HepG2 (cell line): ENCODE measurements at regions not wholly inside any gene's neighbourhood (a gene's known extent, or its start where the extent isn't known, plus 50 kb on each side); places are given as distances from the start of the nearest gene placed in this dataset.

Experiments
- BHLHE40 ChIP-seq: IDR thresholded peaks from 2 replicates; pipeline ENCODE4 v1.6.1; 2011; ENCODE audit warnings: low read length, improper control_type of control experiment
- CBX2 ChIP-seq, 2 experiments: fragments of 200-600 bp in 1 of 2; sonication (generic); formaldehyde crosslinking in 1 of 2; IDR thresholded peaks; 2 replicates each; pipeline versions ENCODE4 v1.7.0 to v1.8.1; 2018 to 2022; ENCODE audit warnings: low read depth in 2 of 2, low read length in 1 of 2, mild to moderate bottlenecking in 1 of 2, missing genetic modification reagents in 1 of 2
- DR1 ChIP-seq: sonication (generic); formaldehyde crosslinking; IDR thresholded peaks from 2 replicates; pipeline ENCODE4 v1.8.0; 2021; ENCODE audit warnings: mild to moderate bottlenecking, missing genetic modification reagents, inconsistent platforms
- KDM2A ChIP-seq: sonication (generic); formaldehyde crosslinking; IDR thresholded peaks from 2 replicates; pipeline ENCODE4 v1.4.0; 2020; ENCODE audit warnings: low read depth, missing genetic modification reagents, borderline replicate concordance
- RXRA ChIP-seq: sonication (generic); formaldehyde crosslinking; IDR thresholded peaks from 2 replicates; pipeline ENCODE4 v1.5.1; 2020; ENCODE audit warnings: missing genetic modification reagents
- SAFB2 ChIP-seq: sonication (generic); formaldehyde crosslinking; IDR thresholded peaks from 2 replicates; pipeline ENCODE4 v1.5.1; 2020; ENCODE audit warnings: missing genetic modification reagents, low read depth, mild to moderate bottlenecking, borderline replicate concordance
- SOX5 ChIP-seq: IDR thresholded peaks from 2 replicates; pipeline ENCODE4 v1.6.1; 2016; ENCODE audit warnings: borderline replicate concordance
- STAT6 ChIP-seq: sonication (generic); formaldehyde crosslinking; IDR thresholded peaks from 2 replicates; pipeline ENCODE4 v1.4.0; 2020; ENCODE audit warnings: missing genetic modification reagents, mild to moderate bottlenecking, borderline replicate concordance
- TFE3 ChIP-seq: IDR thresholded peaks from 2 replicates; pipeline ENCODE4 v1.6.1; 2016
- TGIF2 ChIP-seq: IDR thresholded peaks from 2 replicates; pipeline ENCODE4 v1.6.1; 2016; ENCODE audit warnings: control low read depth, missing compliant biosample characterization
- ZBTB4 ChIP-seq: sonication (generic); formaldehyde crosslinking; IDR thresholded peaks from 2 replicates; pipeline ENCODE4 v1.4.0; 2020; ENCODE audit warnings: missing genetic modification reagents, mild to moderate bottlenecking, borderline replicate concordance
- ZBTB46 ChIP-seq: sonication (generic); formaldehyde crosslinking; IDR thresholded peaks from 2 replicates; pipeline ENCODE4 v1.4.0; 2020; ENCODE audit warnings: mild to moderate bottlenecking, missing genetic modification reagents, borderline replicate concordance
- ZNF274 ChIP-seq: sonication (generic); formaldehyde crosslinking; IDR thresholded peaks from 2 replicates; pipeline ENCODE4 v1.5.1; 2020; ENCODE audit warnings: mild to moderate bottlenecking, missing genetic modification reagents
- ZNF280B ChIP-seq: sonication (generic); formaldehyde crosslinking; IDR thresholded peaks from 2 replicates; pipeline ENCODE4 v1.5.0; 2020; ENCODE audit warnings: missing genetic modification reagents, mild to moderate bottlenecking, borderline replicate concordance
- ZNF451 ChIP-seq: sonication (generic); formaldehyde crosslinking; IDR thresholded peaks from 2 replicates; pipeline ENCODE4 v1.5.0; 2020; ENCODE audit warnings: mild to moderate bottlenecking, missing genetic modification reagents
- ZNF530 ChIP-seq: sonication (generic); formaldehyde crosslinking; IDR thresholded peaks from 2 replicates; pipeline ENCODE4 v1.5.0; 2020; ENCODE audit warnings: low read depth, mild to moderate bottlenecking, missing genetic modification reagents
- ZNF652 ChIP-seq: IDR thresholded peaks from 2 replicates; pipeline ENCODE4 v1.6.1; 2016; ENCODE audit warnings: low read depth, borderline replicate concordance

GRCh38 chr20:50321797-50322480 lies 131.3 kb downstream of the CEBPB start (continued):
- peak; percentile 23; the same call in 1 of the 2 replicates for TF ChIP-seq STAT6 (CRISPR knock-in tag)
- 0 out of 2 replicates have a peak, but pooled peaks have one; percentile 31 for TF ChIP-seq TGIF2 (CRISPR knock-in tag)
- no peak for TF ChIP-seq CBX2 (IDR thresholded peaks at IDR 0.05; ENCODE audit: low read depth, low read length)
- TF ChIP-seq CBX2 (CRISPR knock-in tag; IDR thresholded peaks at IDR 0.05; ENCODE audit: low read depth), result peak; percentile 14; the same call in 1 of the 2 replicates
- TF ChIP-seq ZBTB46 (CRISPR knock-in tag), result peak; percentile 83; the same call in 1 of the 2 replicates
- TF ChIP-seq KDM2A, result no peak; the same call in 1 of the 2 replicates
- peak; percentile 67; the same call in 1 of the 2 replicates for TF ChIP-seq ZNF652 (CRISPR knock-in tag)
- TF ChIP-seq DR1 (CRISPR knock-in tag), result no peak
- peak; percentile 50; the same call in 1 of the 2 replicates for TF ChIP-seq ZNF274 (CRISPR knock-in tag)
- TF ChIP-seq RXRA, result 0 out of 2 replicates have a peak, but pooled peaks have one; percentile 37
- TF ChIP-seq SAFB2 (CRISPR knock-in tag), result peak; percentile 72; the same call in 1 of the 2 replicates
- peak; percentile 29; the same call in 1 of the 2 replicates for TF ChIP-seq SOX5 (CRISPR knock-in tag)
- peak; percentile 3; the same call in 1 of the 2 replicates for TF ChIP-seq ZNF280B (CRISPR knock-in tag)
- TF ChIP-seq ZBTB4 (CRISPR knock-in tag), result 0 out of 2 replicates have a peak, but pooled peaks have one; percentile 56
- 0 out of 2 replicates have a peak, but pooled peaks have one; percentile 0 for TF ChIP-seq BHLHE40
- no peak for TF ChIP-seq ZNF530
- TF ChIP-seq TFE3 (CRISPR knock-in tag), result no peak
- 0 out of 2 replicates have a peak, but pooled peaks have one; percentile 52 for TF ChIP-seq ZNF451
